HG03045 (cell line): ENCODE measurements at regions not wholly inside any gene's neighbourhood (a gene's known extent, or its start where the extent isn't known, plus 50 kb on each side); places are given as distances from the start of the nearest gene placed in this dataset.
A peak's percentile ranks its signal among the peaks of the same experiment; 100 is the strongest.

Experiments used
- ATAC-seq: cut with Tn5 transposase; IDR thresholded peaks from one replicate; pipeline ENCODE4 v1.9.1; 2021; ENCODE audit warnings: mild to moderate bottlenecking, moderate library complexity; ENCODE audit not compliant: unreplicated experiment

DNA sequence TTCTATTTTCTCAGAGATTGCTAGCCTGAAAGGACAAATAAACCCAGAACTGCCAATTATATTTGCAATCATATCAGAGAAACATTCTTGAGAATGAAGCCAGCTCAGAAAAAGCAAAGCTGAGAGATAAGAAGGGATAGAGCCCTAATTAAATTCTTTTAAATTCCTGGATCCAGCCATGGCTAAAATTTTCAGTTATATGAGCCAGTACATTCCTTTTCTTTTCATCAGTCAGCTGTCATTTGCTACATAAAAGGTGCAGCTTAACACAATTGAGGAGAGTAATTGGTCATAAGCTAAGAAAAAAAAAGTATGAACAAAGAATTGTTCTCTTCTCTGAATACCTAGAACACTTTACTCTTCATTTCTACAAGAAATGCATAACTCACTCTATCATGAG, 303.5 kb upstream of the FIGN start:
- no peak for ATAC-seq

DNA sequence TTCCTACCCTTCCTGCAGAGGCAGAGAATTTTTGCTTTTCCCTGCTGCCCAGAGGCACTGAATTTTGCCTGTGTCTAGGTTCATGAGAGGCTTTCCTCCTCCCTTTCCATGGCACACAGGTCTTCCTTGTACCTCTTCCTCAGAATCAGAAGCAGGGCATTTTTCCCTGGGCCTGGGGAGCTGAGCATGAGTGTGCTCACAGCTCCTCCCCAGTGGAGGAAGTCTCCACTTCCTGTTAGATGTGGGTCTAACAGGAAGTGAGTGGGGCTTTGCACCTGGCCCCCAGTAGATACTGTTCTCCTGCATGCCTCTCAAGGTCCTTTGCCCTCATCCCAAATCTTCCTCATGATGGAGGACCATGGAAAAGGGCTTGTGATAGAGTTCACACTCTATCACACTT, 297.2 kb upstream of the FIGN start:
- ATAC-seq: no peak

DNA sequence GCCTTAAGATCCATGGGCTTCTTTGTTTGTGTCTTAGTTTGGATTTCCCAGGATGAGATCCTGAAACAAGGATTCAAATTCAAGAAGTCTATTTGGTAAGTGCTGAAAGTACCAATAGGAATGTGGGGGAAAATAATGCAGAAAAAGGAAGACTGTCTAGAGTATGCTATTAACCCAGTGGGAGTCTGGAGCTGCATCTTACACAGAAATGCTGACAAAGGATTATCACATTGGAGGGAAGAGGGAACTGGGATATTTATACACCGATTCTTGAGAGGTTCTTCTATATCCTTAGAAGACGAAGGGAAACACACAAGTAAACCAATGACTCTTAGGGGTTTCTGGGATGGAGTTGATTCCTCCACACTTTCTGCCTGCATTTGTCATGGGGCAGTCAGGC, 294.8 kb upstream of the FIGN start:
- no peak for ATAC-seq

DNA sequence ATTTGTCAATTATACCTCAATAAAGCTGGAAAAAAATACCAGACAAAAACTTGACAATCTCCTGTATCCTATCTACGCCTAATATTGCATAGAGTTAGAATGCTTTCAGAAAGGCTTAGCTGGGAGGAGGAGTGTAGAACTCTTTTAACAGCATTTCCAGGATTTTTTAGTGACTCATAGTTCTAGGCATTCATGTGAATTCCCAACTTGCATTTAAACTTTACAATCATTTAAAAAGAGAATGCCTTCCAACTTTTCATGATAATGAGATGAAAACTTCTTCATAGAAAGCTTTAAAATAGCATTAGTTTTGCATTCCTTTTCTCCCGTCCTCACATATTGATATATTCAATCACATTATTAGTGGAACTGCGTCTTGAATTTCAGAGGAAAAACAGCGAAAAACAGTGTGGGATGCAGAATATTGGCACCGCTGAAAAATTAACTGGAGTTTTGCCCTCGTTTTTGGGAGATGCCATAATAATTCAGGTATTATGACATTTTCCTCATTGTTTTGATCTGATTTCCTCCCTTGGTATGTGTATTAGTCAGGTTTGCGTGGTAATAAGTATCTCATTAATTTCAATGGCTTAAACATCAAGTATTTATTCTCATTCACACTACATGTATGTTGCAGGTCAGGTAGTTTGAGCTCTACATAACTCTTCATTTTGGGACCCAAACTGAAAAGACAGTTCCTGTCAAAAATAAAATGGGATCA, 293.2 kb upstream of the FIGN start:
- ATAC-seq: no peak

DNA sequence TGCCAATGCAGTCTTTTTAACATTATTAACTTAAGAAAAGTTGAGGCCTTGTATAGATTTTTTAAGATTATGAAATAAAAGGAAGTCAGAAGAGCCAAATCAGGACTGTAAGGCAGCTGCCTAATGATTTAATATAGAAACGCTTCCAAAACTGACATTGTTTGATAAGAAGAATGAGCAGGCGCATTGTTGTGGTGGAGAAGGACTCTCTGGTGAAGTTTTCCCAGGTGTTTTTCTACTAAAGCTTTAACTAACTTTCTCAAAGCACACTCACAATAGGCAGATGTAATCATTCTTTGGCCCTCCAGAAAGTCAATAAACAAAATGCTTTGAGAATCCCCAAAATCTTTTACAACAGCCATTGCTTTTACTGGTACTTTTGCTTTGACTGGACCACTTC, 288.6 kb upstream of the FIGN start:
- ATAC-seq: no peak

DNA sequence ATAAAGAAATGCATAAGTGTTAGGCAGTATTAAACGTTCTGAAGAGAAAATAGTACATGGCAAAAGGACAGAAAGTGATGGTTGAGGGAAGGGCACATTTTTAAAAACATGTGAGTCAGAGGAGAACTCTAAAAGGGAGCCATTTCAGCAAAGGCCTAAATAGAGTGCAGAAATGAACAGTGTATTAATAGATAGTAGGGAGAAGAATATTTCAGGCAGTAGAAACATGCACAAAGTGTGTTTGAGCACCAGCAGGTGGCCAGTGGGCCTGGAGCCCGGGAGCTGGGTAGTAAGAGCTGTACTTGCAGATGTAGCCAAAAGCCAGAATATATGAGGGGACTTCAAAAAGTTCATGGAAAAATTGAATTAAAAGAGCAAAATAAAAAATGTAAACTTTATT, 288.1 kb upstream of the FIGN start:
- ATAC-seq: no peak

DNA sequence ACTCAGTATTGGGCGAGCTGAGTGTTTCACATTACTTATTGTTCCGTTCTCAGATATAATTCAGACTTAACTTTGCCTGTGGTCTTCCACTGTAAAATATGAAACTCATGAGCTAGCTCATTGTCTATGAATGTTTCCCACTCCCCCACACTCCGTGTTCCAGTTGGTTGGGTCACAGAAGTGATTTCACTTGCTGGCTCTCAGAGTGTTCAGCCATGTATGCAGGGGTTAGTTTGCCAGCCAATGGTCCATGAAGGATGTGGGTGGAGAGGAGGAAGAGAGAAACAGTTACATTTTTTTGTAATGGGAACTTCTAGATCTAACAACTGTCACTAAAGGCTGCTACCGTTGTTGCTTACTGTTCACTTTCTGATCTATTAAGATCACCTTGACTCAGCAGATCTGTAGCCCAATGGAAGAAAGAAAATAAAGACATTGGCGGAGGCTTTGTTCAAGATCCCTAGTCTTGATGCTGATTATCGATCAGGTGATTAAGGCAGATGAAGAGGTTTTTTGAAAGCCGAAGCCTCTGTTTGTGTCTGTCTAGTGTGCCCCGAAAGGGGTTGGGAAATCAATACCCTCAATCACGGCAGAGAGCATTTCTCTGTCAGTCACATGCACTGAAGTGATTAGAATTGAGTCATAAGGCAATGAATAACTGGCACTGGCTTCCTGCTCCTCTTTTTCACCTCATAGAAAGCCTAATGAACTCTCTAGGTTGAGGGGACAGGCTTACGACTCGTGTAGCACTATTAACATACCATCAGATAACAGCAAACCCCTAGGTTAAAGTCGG, 279.7 kb upstream of the FIGN start:
- ATAC-seq: peak; percentile 95

DNA sequence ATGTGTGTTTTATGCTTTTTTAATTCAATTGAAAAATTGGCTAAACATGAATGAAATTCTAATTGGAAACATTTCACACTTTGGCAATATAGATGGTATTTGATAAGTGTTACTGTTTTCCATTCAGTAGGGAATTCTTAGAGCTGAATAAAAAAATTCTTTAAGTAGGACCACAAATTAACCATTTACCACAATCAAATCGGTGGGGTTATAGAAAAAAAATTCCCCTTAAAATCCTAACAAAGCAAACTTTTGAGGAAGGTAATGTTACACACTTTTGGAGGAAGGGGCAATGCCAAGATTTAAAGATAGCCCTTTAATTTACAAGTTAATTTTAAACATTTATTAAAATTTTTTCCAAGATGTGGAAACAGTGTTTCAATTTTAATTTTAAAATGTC, 279.0 kb upstream of the FIGN start:
- ATAC-seq: no peak

DNA sequence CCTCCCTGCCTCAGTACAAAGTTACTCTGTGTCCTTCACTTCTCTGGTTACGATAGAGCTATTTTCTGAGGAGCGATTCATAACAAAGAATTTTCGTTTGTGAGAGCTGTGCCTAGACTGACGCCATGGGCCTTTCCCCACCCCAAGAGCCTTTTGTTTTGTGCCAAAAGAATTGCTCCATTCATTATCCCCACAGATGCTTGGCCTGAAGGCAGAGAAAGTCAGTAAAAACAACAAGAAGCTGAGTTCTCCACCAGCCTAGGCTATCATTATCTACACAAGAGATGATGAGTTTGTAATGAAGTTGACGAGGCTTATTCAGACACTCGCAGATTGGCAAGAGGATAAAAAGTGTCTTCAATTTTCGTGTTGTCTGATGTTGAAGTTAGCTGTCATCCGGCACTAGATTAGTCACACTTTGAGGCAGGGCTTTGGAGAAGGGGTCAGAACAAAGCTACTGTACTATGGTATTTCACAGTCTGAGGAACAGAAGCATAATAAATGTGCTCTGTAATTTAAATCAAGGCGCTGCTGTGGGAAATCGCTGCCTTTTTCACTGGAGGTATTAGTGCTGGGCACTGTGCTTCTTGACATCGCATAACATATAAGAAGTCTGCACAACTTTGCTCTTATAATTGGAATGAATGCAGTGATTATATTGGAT, 278.4 kb upstream of the FIGN start:
- ATAC-seq: no peak

DNA sequence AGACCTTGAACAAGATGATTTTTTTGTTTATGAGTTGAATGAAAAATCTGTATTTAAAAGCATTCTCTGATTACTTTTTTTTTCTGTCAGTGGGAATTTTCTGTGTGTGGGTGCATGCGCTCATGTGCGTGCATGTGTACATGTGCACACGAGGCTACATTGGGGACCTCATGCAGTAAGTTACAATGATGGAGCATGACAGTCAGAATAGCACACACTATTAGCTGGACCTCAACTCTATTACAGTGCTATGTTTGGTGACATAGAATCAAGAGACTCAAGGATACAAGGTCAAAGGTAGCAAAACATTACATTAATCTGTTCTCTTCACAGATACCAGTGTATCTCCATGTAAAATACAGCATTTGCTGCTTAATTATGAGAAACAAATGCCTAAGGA, 276.8 kb upstream of the FIGN start:
- no peak for ATAC-seq

DNA sequence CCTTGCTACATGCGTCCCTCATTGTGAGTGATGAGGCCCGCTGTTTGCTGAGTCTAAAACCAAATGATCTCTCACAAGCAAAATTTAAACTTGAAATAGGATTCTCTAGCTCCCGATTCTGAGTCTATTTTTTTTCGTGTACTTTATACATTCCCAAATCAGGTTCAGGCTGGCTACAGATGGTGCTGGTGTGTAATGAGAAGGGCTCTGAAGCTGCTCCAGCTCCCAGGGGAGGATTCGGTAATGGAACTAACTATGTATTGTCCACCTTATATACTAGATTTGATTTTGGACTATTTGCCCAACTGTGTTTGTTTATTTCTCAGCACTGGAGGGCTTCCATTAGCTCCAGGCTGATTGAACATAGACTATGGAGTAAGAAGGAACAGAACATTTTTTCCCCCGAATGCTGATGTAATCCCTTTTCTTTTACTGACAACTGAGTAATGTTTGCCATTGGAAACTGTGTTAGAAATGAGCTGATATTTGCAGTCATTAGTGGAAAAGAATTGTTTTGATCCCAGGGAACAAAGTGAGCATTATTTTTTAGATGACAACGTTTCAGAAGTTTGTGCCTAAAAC, 274.0 kb upstream of the FIGN start:
- no peak for ATAC-seq

DNA sequence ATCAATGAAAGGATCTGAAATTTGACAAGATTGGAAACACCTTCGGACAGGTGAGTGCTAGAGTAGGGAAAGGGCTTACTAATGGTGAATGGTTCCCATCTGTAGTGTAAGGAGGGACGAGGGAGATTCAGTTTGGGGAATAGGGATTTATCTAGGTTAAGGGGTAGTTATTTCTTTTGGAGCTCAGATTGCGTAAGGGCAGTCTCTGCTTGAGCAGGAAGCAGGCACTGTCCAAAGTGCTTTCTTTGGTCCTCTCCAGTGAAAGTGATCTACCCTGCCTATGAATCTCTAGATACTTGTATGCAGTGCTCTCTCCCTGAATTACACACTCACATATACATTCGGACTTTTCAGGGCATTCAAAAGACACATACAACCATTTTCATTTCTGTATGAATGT, 272.9 kb upstream of the FIGN start:
- ATAC-seq: no peak

DNA sequence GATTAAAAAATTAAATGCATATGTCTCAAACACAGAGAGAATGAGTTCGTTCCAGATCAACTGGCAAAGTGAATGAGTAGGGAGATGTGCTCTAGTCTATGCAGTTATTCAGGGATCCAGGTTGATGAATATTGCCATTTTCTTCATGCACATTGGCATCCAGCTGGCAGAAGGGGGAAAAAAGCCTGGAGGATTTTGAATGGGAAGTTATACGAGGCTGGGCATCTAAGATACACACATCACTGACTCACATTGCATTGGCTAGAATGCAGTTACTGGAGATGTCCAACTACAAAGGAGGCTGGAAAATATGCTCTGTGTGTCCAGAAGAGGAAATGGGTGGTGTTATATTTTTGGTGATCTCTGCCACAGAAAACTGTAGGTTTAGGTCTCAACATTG, 270.9 kb upstream of the FIGN start:
- ATAC-seq: no peak

DNA sequence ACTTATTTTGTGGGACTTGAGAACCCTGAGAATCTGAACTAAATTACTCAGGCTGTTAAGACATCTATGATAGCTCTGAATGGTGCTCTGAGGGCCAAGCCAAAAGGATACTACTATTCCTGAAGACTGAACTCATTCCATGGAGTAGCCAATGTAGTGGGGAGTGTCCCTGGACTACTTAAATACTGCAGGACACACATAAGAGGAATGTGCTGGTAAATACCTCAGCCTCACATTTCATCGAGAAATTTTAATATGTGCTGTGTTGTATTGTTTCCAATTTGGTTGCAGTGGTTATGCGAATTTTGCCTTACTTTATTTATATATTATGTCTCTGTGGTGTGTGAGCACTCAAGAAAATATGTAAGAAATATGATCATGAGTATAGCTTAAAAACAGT, 264.4 kb upstream of the FIGN start:
- no peak for ATAC-seq

DNA sequence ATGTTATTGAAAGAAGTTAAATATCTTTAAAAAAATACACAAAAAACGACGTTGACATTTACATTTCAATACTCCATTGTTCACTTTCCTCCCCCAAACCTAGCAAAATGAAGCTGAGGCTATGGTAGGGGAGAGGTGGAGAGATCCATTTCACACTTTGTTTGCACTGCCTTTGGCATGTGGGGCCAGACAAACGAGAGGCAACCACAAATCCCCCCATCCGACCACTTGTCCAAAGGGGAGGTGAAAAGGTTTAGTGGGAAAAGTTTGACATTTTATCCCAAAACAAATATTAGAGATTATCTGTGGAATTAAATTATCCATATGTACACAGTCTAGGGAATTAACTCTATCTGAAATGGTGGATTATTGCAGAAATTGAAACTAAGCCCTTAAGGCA, 261.7 kb upstream of the FIGN start:
- ATAC-seq: no peak

DNA sequence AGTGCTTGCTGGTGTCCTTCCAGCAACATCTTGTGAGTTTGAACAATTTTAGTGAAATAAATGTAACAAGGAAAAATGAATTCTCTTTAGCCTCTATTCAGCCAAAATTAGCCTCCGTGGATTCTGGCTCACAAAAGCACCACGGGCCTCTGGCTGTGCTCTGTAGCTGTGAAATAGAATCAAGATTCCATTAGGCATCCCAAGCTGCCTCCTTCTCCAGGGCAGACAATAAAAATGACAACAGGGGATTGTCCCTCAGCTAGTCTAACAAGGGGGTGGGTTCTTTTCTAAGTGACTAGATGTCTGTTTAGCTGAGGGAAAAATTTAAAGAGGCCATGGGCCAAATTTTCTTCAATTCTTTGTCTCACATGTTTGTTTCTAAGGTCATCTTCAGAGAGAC, 254.7 kb upstream of the FIGN start:
- no peak for ATAC-seq

DNA sequence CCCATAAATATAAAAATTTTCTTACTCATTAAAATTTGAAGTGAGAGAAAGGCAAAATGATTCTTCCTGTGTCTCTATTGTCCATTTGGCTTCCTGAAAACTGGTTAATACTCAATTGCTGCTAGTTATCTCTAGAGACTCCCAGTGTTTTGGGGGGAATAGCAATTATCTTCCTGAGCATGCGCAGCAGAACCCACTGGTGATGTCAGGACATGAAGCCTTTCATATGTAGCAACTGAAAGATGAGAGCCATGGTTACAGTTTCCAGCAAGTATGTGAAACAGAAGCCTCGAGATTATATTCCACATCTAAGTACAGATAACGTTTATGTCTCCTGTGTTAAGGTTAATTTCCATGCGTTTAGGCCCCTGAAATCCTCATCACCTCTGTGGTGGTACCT, 254.3 kb upstream of the FIGN start:
- no peak for ATAC-seq

DNA sequence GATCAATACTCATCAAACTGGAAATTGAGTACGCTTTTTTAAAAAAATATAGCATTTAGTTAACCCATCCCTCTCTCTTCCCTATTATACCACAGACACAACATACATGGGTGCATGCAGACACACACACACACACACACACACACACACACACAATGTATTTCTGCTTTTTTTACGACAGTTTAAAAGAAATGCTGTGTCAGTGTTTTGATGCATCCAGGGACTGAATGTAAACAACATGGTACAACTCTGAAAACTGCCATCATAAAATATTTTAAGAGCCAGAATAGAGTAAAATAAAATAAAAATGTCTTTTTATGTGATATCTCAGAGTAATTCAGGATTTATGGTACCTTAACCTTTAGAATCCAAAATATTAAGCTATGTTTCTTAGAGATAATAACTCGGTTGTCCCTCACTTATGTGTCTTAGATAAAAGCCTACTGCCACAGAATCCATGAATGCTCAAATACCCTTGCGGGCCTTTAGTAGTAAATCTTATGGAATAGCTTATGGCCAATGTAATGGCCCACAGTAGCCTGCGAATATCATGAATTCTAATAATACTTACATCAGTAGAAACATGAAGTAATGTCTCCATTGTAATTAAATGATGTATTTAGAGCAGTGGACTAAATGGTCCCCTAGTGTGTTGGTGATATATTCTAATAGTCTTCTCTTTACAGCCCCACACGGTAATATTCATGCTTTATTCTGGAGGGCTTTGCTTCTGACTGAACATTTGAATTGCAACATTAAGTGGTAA, 251.6 kb upstream of the FIGN start:
- no peak for ATAC-seq

DNA sequence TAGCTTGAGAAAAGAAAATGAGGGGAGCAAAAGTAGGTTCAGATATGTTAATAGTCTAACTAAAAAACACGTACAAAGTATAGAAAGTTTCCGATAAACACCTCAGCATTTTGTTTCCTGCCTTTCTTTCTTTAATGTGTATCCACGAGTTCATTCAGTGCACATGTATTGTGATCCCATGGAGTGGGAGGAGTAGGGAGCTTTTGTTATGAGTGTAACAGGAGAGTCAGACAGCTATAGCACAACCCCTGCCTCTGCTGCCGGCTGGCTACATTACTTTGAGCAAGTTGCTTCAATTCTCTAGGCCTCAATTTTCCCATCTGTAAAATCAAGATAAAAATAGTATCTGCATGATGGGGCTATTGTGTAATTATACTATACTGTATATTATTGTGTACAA, 249.2 kb upstream of the FIGN start:
- ATAC-seq: no peak

DNA sequence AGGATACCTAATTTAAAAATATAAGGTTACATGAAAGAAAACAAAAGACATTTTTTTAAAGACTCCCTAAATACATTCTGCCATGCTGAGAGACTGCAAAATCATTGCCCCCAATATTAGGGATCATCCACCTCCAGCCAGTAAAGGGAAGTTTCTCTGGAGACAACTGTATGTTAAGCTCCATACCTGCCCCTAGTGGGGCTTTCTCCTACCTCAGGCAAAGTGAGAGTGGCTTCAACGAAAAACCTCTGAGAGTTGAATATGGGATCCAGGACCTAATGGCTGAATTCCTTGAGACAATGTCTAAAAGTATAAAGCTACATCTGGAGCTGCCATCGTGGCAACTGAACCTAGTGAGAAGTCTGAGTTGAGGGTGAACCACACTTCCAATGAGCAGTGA, 248.1 kb upstream of the FIGN start:
- no peak for ATAC-seq

DNA sequence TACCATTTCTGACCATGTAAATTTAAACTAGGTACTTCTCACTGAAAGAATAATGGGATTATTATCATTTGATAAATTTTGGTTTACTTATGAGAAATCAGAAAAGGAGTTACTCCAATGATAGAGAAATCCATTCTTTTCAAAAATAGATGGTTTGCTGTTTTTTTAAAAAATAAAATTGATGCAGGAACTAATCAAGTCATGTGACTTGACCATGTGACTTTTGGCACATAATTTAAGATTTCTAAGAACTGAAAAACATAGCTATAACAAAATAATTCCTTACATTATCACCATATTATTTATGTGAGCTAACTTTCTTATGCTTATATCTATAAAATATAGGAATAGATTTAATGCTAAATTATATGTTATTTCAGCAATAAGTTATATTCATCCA, 247.1 kb upstream of the FIGN start:
- ATAC-seq: no peak
